ENCODE measurements at regions not wholly inside any gene's neighbourhood (a gene's known extent, or its start where the extent isn't known, plus 50 kb on each side); places are given as distances from the start of the nearest gene placed in this dataset.

DNA sequence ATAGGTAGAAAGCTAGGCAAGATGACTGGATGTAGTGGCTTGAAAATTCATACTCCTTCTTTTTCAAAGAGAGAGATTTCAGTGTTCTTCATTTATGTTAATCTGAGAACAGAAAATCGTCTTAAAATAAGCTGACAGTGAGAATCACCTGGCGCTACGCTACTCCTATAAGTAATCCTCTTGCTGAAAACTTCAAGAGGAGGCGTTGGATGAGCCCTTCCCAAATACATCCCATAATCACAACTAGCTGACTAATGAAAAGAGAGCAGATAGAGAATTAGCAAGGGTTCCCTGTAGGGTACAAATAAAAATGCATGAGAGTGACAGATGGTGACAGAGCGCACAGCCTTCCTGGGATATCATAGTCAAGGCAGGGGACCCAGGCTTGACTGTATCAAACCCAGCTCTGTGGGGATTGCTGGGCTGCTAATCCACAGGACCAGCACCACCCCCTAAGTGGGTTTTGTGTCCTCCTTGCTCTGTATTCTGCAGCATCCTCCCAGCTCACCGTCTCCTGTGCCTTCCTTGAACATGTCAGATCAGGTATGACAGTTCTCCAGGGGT, 280.2 kb downstream of the SP3 start:
- 82 to 92% (median 90%) methylated on average over 6 of the region's 6 CpGs for WGBS, 5 donors
- no peaks in the 10 kb centered on the region for H3K36me3 ChIP-seq
- intact Hi-C loops (cut with DNase I; ENCODE audit: low total_unique reads), result no loop called here
- H3K27me3 ChIP-seq, result no peaks in the 10 kb centered on the region
- no peak for DNase-seq
- TF ChIP-seq, protein P1, sequence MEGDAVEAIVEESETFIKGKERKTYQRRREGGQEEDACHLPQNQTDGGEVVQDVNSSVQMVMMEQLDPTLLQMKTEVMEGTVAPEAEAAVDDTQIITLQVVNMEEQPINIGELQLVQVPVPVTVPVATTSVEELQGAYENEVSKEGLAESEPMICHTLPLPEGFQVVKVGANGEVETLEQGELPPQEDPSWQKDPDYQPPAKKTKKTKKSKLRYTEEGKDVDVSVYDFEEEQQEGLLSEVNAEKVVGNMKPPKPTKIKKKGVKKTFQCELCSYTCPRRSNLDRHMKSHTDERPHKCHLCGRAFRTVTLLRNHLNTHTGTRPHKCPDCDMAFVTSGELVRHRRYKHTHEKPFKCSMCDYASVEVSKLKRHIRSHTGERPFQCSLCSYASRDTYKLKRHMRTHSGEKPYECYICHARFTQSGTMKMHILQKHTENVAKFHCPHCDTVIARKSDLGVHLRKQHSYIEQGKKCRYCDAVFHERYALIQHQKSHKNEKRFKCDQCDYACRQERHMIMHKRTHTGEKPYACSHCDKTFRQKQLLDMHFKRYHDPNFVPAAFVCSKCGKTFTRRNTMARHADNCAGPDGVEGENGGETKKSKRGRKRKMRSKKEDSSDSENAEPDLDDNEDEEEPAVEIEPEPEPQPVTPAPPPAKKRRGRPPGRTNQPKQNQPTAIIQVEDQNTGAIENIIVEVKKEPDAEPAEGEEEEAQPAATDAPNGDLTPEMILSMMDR (IDR thresholded peaks at IDR 0.05), result no peak
- TF ChIP-seq EP300 (IDR thresholded peaks at IDR 0.05) (no peak), POLR2AphosphoS5 (IDR thresholded peaks at IDR 0.05) (no peak)
- H3K9me3 ChIP-seq, result peaks cover 0 to 16% (median 10%) of the 10 kb centered on the region in 4 donors
- no peak overlapping the region for H3K27ac ChIP-seq
- H3K4me1 ChIP-seq, result no peaks in the 10 kb centered on the region
- H3K4me3 ChIP-seq, result no peak overlapping the region

DNA sequence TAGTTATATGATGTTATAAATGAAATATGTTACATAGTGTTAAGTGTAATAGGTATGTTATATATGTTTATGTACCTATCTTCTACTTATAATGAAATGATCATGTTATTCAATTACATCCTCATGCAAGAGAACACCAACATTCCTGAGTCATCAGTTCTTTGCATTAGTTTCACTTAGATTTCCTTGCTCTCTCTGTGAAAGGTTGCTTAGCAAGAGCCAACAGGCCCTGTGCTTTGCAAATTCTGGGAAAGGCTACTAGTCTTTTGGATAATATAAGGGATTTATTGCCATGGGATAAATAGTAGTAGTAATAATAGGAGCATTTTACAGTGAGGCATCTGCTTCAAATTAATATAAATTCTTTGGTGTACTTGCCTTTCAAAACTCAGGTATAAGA, 274.8 kb downstream of the SP3 start:
- H3K27me3 ChIP-seq, result no peaks in the 10 kb centered on the region
- H3K4me3 ChIP-seq, result no peak overlapping the region
- TF ChIP-seq EP300 (IDR thresholded peaks at IDR 0.05) (no peak), POLR2A (IDR thresholded peaks at IDR 0.05) (no peak), POLR2AphosphoS5 (IDR thresholded peaks at IDR 0.05) (no peak)
- TF ChIP-seq, protein P1 (IDR thresholded peaks at IDR 0.05), result no peak
- intact Hi-C loops (cut with DNase I; ENCODE audit: low total_unique reads), result no loop called here
- no peak for DNase-seq
- H3K4me1 ChIP-seq, result no peaks in the 10 kb centered on the region
- H3K9me3 ChIP-seq, result no peaks in the 10 kb centered on the region
- H3K27ac ChIP-seq, result no peak overlapping the region
- H3K36me3 ChIP-seq, result no peaks in the 10 kb centered on the region

- Histone ChIP-seq H3K9me3 (no peaks in the 10 kb centered on the region), H3K36me3 (no peaks in the 10 kb centered on the region), H3K27me3 (no peaks in the 10 kb centered on the region), H3K4me1 (no peaks in the 10 kb centered on the region), H3K27ac (no peak overlapping the region), H3K4me3 (no peak overlapping the region)
- 71 to 85% (median 78%) methylated on average over 5 of the region's 5 CpGs for WGBS, 5 donors
- intact Hi-C loops (cut with DNase I; ENCODE audit: low total_unique reads), result no loop called here
- peak in 1 of 2 donors; percentile 35 for DNase-seq
- TF ChIP-seq POLR2AphosphoS5 (IDR thresholded peaks at IDR 0.05), result no peak
- no peak for TF ChIP-seq EP300 (IDR thresholded peaks at IDR 0.05)
- TF ChIP-seq, protein P1 (IDR thresholded peaks at IDR 0.05), result no peak
- TF ChIP-seq POLR2A (IDR thresholded peaks at IDR 0.05), result no peak
Measured at GRCh38 chr2:173692068-173692467, 273.1 kb downstream of the SP3 start.

GRCh38 chr2:173693044-173693589, 272.1 kb downstream of the SP3 start:
- TF ChIP-seq POLR2AphosphoS5 (IDR thresholded peaks at IDR 0.05) (no peak), EP300 (IDR thresholded peaks at IDR 0.05) (no peak), POLR2A (IDR thresholded peaks at IDR 0.05) (no peak)
- TF ChIP-seq, protein P1 (IDR thresholded peaks at IDR 0.05), result no peak
- Histone ChIP-seq H3K27me3 (no peaks in the 10 kb centered on the region), H3K4me3 (no peak overlapping the region), H3K9me3 (no peaks in the 10 kb centered on the region), H3K36me3 (no peaks in the 10 kb centered on the region), H3K27ac (no peak overlapping the region), H3K4me1 (no peaks in the 10 kb centered on the region)
- intact Hi-C loops (cut with DNase I; ENCODE audit: low total_unique reads), result no loop called here
- no peak for DNase-seq
- 87 to 93% (median 91%) methylated on average over 5 of the region's 5 CpGs for WGBS, 5 donors

Data from stomach (tissue), 8 donors.